Stimulated activated CD8-positive, alpha-beta memory T cell treated with anti-CD3 and anti-CD28 coated beads, Interleukin-15, amount 100 ng/mL, for 4 hours (primary cell): ENCODE measurements at regions not wholly inside any gene's neighbourhood (a gene's known extent, or its start where the extent isn't known, plus 50 kb on each side); places are given as distances from the start of the nearest gene placed in this dataset.

ENCODE experiments used
- DNase-seq, 2 donors: peaks; one replicate each; pipeline ENCODE4 v3.0.0-alpha.2; 2020; ENCODE audit warnings: low read depth in 2 of 2

GRCh38 chr2:2540406-2540805 lies 209.3 kb upstream of the MYT1L start:
- no peak for DNase-seq

DNA sequence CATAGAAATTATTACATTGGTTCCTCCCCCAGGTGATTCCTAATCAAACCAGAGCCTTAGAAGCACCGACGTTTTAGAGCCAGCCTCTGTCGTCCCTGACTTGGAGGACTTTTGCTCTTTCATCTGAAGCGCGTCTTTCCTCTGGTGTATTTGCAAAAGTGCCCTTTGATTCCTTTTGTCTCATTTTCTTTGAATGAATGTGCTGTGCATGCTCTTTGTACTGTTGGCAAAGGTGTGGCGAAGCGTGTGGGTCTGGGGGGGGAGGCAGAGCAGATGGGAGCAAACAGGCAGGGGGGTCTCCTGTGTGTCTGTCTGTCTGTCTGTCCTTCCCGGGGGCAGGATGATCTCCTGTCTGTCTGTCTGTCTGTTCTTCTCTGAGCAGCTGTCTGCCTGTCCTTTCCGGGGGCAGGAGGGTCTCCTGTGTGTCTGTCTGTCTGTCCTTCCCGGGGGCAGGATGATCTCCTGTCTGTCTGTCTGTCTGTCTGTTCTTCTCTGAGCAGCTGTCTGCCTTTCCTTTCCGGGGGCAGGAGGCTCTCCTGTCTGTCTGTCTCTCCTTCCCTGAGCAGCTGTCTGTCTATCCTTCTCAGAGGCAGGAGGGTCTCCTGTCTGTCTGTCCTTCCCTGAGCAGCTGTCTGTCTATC lies 205.5 kb upstream of the MYT1L start:
- no peak for DNase-seq

DNA sequence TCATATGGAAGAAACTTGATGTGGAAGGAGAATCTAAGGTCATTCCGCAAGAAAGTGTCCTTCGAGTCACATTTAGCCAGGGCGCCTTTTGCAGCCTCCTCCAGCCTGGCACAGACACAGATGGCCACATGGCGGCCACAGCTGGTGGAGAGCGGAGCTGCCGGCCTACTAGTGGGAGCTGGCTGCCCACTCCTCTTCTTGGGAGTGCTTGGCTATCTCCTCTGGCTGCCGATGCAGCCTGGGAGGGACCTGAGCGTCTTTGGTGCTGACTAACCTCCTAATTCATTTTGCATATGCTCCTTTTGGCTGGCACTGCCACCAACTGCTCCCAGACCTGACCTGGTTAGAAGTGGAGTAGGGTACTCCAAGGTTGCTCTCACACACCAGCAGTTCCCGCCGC lies 199.3 kb upstream of the MYT1L start:
- no peak for DNase-seq

GRCh38 chr2:2528846-2529245 lies 197.8 kb upstream of the MYT1L start:
- no peak for DNase-seq

DNA sequence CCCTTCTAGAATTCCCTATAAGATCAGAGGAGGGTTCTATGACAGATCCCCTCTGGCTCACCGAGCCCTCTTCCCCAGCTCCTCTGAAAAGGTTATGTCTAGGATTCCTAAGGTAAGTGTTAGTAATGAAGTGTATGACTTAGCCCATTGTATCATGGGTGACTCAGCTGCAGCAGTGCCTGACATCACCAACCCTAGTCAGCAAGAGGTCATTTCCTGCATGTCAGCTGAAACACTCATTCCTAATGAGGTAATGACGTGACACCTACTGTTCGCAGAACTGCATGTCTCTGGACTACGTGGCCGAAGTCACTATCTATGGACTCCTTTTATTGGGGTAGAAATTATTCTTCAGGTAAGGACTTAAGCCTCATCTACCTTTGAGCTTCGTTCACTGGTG lies 196.1 kb upstream of the MYT1L start:
- DNase-seq, result no peak

GRCh38 chr2:2524348-2524941 lies 193.4 kb upstream of the MYT1L start:
- no peak for DNase-seq

DNA sequence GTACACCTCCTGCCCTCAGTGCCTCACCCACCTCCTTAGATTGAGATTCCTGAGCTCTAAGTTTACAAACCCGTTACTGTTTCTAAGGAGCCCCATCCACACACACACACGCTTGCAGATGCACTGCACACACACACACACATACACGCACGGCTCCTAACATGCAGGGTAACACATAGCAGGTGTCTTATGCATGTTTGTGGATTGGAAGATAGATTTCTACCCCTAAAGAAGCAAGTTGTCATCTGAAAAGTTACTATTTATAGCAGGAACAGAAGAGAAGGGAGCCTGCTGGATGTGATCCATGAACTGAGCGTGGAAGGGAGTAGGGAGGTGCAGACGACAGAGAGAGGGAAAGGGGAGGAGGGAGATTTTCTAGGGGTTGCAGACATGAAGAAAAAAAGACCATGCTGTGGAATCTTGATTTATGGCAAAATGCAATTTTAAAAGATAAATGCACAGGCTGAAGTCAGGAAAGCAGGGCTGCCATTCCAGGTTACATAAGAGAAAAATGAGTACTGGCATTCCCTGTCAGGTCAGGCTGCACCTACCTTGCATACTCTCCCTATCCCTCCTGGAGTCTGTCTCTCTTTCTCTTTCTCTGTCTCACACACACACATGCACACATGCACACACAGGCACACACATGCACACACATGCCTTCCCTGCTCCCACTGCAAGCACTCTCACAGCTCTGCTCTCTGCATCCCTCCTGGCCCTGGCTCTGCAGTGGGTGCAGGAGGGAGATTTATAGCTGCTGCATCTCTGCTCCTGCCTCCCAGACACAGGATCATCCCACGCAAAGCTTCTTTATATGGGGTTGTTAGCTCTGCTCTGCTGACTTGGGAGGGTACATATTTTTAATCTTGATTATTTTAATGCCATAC lies 192.6 kb upstream of the MYT1L start:
- no peak for DNase-seq

DNA sequence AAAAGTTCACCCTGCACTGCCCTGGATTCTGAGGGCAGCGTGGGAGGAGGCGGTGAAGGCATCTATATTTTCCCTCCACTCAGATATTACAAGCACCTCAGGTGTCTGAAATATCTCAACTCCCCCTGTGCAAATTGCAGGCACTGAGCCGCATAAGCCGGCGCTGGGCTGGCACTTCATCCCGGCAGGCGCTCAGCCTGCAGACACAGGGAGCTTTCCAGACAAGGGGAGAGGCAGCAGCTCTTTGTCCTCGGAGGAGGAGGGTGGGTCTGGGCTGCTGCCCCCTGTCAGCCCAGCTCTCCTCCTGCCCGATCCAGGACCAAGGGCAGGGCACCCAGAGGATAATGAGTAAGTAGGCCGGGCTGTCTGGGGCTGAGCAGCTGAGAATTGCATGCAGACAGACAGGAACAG lies 189.3 kb upstream of the MYT1L start:
- DNase-seq, result no peak

DNA sequence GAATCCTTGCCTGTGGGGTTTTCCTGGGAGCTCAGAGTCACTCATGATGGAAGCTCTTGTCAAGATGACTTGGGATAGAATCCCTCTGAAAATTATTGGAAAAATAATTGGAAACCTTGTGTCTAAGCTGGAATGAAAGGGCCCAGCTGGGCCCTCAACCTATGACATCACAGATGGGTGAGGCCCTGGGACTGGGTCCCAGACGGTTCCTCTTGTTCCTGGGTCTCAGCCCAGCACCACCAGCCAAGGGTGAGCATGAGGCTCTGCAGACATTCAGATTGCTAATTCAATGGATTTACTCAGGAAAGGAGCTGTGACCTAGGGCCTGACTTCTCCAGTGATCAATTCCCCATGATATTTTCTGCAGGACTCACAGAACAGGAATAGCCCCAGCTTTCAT lies 188.3 kb upstream of the MYT1L start:
- DNase-seq, result no peak

- DNase-seq, result no peak
These were observed 186.3 kb upstream of the MYT1L start for GRCh38 chr2:2517399-2517798.

DNA sequence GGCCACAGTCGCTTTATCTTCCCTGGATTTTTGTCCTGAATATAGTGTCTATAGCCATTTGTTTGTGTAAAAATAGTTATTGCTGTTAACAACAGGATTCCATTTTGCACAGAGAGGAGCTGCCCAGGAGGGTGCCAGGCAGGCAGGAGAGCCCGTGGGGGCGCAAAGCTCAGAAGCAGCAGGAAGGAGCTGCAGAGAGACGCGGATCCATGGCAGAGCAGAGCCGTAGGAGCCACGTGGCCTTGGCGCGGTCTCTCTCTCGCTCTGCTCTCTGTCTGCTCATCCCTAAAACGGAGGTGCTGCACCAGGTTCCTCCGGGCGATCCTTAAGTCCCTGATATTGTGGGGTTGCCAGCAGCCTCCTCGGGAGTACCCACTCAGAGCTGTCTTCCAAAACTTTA lies 185.3 kb upstream of the MYT1L start:
- no peak for DNase-seq

- no peak for DNase-seq
These were observed 181.9 kb upstream of the MYT1L start for GRCh38 chr2:2512931-2513330.

GRCh38 chr2:2507417-2507997 lies 176.4 kb upstream of the MYT1L start:
- no peak for DNase-seq

DNA sequence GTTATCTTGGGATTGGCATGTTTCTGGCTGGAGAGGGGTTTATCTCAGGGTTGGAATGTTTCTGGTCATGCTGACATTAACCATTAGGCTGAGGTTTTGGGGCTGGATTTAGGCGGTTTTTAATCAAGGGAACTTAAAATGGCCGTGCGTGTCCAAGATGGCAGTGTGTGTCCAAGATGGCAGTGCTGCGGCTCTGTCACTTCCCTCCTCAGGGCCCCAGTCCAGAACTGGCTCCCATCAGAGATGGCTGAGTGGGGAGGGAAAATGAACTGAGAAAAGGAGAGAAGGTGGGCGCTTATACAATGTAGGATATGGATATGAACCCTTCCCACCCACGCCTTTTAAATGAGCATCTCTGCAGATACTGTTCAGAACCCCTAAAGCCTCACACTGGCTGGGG lies 175.5 kb upstream of the MYT1L start:
- no peak for DNase-seq

DNA sequence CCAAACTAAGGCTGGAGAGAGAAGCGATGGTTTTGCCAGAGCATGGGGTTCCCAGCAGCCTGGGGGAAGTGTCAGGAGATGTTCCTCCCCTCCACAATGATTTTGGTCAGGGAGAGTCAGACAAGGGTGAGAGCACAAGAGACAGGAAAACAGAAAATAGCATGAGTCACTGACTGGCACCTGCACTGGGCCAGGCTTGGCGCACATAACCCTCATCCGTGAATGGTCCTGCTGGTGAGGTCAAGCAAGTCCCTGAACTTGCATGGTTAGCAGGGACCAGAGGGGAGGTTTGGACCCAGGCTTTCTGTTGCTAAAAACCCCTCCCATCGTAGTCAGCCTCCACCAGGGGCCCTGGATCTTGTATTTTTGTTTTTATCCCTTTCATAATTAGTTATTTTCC lies 174.5 kb upstream of the MYT1L start:
- DNase-seq, result no peak

GRCh38 chr2:2503864-2504418 lies 172.9 kb upstream of the MYT1L start:
- DNase-seq, result no peak

DNA sequence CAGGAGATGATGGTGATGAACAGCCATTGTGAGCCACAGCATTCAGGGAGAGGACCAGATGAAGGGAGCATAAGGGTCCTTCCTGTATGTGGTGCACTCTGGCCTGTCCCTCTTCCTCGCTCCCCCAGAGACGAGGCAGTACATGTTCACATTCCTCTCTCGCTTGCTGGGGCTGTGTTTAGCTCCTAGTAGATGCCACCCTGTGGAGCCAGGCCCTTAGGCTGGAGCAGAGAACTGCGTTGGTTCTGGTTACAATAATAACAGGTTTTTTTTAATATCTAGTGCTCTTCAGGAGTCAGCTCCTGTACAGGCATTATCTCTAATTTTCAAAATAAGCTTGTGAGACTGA lies 171.1 kb upstream of the MYT1L start:
- no peak for DNase-seq

DNA sequence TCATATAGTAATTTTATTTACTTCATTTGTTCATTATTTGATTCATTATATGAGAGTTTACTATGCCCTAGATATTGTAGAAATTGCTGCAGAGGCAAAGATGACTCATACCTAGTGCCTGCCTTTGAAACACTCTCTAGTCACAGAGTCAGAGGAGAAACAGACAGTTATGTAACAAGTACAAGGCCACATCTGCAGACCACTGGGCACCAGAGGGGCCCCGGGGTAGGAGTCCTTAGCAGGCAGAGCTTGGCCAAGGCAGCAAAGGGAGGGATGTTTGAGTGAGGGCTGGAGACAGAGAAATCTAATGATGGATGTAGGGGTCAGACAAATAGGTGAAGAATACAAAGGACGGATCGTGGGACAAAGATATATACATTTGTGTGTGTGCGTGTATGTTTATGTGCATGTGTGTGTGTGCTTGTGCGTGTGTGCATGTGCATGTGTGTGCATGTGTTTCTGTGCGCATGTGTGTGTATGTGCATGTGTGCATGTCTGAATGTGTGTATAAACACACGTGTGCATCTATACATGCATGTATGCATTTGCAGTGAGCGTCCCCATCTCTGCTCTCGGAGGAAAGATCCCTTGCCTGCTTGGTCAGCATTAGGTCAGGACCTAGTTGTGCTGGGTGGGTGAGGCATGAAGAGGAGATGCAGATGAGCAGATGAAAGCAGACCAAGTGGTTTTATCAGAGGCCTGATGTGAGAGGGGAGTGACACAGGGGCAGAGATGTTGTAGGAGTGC lies 170.6 kb upstream of the MYT1L start:
- no peak for DNase-seq

GRCh38 chr2:2495606-2496005 lies 164.5 kb upstream of the MYT1L start:
- DNase-seq, result no peak

- DNase-seq, result no peak
These were observed 162.4 kb upstream of the MYT1L start for GRCh38 chr2:2493496-2493895.

DNA sequence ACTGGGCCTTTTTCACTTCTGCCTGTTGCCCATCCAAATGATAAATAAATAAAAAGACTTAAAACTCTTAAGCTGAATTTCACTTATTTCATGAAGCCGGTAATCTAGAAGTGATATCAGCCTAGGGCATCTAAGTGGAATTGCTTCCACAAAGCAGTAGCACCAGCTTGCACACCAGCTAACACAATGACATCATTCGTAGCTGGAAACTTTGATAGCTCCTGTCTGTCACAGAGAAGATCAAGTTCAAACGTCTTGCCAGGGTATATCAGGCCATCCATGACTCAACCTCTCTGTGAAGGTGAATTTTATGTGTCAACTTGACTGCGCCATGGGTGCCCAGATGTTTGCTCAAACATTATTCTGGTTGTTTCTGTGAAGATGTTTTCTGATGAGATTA lies 161.7 kb upstream of the MYT1L start:
- DNase-seq, result no peak

- no peak for DNase-seq
These were observed 160.9 kb upstream of the MYT1L start for GRCh38 chr2:2491964-2492363.
